HuH-7.5 (cell line): ENCODE measurements at regions not wholly inside any gene's neighbourhood (a gene's known extent, or its start where the extent isn't known, plus 50 kb on each side); places are given as distances from the start of the nearest gene placed in this dataset.
"Not testable (repeated sequence)": the region's sequence is repeated elsewhere in the genome, so short reads cannot be mapped to it uniquely, and the experiment has no call there.

Experiments used
- DNase-seq: peaks from one replicate; pipeline ENCODE4 v3.0.0; 2011; ENCODE audit warnings: low spot score

- no peak for DNase-seq
Measured at GRCh38 chrX:106363214-106363613, 195.1 kb downstream of the PWWP3B start.

GRCh38 chrX:106378616-106379015 lies 210.5 kb downstream of the PWWP3B start:
- no peak for DNase-seq

DNA sequence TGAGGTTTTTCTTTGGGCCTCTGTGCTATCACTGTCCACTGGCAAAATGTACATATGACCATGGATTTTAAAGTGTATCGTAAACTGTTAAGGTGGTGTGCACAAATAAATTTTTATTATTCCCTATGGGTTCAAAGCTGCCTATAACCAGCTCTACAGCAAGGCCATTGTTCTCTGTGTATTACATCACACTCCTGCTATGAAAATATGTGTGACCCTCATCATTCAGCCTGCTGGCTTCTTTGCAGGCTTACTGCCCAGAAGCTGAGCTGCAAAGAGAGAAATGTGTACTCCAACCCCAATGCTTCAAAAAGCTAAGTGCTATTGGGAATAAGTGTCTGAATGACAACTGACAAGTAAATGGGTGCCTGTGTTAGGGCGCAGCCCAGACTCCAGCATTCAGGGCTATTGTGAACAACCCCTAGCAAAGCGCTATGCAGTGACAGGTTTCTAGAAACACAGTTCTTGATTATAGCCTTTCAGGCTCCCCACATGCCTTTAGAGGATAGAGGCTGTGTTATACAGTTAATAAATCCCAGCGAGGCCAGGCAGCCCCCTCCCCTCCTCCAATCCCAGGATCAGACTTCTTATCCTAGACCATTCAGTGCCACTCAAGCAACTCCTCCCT lies 220.4 kb upstream of the RADX start:
- DNase-seq: no peak

DNA sequence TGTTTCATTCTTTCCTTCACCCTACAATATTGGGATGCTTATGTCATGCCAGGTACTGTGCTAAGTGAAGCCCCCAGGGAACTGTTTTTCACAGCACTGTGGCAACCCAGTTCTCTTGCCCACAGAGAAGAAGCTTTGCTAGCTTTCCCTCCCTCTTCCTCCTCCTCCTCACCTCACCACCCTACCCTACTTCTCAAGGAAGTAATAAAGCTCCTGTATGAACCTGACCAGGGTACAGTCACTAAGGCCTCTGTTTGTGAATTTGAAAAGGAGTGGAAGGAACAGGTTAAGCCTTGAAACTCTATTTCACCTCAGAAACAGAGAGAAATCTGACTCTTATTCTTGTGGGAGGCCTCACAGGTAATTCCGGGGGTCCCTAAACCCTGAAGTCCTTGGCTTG lies 219.4 kb upstream of the RADX start:
- DNase-seq: no peak

GRCh38 chrX:106397788-106398538 lies 213.8 kb upstream of the RADX start:
- DNase-seq: no peak

DNA sequence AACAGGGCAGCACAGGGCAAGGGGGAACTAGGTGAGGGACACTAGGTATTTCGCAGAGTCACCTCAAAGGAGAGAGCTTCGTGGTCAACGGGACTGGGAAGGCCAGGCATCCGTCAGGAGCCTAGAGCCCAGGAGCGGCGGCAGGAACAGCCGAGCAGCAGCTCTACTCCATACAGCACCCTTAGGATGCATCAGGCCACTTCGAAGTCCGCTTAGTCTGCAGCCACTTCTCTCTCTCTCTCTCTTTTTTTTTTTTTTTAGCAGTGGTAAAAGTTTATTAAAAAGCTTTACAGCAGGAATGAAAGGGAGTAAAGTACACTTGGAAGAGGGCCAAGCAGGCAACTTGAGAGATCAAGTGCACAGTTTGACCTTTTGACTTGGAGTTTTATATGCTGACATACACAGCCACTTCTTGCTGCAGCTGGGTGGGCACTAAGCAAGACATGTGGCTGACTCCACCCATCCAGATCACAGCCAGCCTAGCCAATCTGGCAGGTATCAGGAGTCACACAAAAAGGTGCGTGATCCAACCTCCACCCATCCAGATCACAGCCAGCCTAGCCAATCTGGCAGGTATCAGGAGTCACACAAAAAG lies 209.7 kb upstream of the RADX start:
- DNase-seq: no peak

DNA sequence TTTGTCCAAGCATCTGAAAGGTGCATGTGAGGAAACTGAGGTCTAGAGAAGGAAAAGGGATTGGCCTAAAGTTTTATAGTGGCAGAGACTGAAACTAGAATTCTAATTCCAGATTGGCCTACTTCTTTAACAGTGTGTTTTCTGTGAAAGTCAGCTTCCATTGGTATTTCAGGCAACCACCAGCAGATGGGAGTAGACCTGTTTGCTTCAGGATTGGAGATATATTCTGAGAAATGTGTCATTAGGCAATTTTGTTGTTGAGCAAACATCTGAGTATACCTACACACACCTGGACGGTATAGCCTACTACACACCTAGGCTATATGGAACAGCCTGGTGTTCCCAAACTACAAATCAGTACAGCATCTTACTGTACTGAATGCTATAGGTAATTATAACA lies 207.3 kb upstream of the RADX start:
- DNase-seq: no peak

GRCh38 chrX:106415276-106415895 lies 196.4 kb upstream of the RADX start:
- DNase-seq: no peak

DNA sequence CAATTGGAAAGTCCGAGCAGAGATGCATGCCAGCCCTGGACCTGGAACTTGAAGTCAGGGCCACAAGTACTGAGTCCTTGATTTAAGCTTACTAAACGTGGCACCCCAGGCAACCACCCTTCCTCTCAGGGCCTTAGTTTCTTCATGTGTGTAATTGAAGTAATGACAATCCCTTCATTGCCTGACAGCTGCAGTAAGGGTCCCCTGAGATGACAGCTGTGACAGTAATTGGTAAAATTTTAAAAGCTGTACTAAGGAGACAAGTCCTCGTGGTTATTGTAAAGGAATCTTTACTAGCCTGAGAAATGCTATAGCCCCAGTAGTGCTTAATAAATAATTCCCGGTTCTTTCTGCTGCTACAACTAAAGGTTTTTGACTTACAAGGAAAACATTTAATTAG lies 175.1 kb upstream of the RADX start:
- no peak for DNase-seq

GRCh38 chrX:106437407-106437806 lies 174.4 kb upstream of the RADX start:
- no peak for DNase-seq

DNA sequence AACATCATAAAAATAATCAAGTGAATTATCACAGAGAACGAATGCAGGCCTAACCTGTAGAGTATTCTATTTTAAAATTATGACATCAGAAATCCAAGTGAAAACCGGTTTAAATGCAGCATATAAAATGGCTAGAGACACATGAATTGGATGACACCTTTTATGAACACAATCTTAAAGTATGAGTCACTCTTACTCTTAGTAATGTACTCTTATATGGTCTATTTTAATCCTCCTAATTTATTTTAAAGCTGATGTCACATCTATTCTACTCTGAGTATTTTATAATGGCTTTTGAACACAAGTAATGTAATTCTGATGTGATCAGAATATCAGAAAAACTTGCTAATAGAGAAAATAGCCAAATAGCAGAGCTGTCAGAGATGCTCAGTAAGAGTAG lies 161.4 kb upstream of the RADX start:
- no peak for DNase-seq

GRCh38 chrX:106451933-106452332 lies 159.8 kb upstream of the RADX start:
- no peak for DNase-seq

DNA sequence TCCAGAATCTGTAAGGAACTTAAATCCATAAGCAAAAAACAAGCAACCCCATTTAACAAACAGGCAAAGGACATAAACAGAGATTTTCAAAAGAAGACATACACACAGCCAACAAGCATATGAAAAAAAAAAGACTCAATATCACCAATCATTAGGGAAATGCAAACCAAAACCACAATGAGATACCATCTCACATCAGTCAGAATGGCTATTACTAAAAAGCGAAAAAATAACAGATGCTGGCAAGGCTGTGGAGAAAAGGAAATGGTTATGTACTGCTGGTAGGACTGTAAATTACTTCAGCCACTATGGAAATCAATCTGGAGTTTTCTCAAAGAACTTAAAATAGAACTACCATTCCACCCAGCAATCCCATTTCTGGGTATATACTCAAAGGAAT lies 156.8 kb upstream of the RADX start:
- no peak for DNase-seq

- DNase-seq: no peak
Measured at GRCh38 chrX:106457802-106458201, 154.0 kb upstream of the RADX start.

GRCh38 chrX:106467422-106467821 lies 144.4 kb upstream of the RADX start:
- DNase-seq: no peak

- no peak for DNase-seq
Measured at GRCh38 chrX:106467943-106468342, 143.8 kb upstream of the RADX start.

DNA sequence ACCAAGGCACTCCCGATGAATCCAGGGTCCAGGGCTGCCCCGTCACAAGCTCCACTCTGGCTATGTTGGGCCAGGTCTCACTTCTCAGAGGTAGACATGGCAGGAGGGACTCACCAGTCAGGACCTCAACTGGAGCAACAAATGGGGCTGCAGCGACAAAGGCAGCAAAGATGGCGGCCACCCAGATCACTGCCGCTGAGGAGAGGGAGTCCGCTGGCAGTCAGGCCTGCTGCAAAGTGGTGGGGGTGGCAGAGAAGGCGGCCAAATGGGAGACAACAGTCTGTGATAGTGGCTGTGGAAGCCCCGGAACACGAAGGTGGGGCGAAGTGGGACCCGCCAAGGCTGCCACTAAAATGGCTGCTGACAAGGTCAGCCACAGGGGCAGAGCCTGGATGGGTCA lies 143.3 kb upstream of the RADX start:
- DNase-seq: no peak

DNA sequence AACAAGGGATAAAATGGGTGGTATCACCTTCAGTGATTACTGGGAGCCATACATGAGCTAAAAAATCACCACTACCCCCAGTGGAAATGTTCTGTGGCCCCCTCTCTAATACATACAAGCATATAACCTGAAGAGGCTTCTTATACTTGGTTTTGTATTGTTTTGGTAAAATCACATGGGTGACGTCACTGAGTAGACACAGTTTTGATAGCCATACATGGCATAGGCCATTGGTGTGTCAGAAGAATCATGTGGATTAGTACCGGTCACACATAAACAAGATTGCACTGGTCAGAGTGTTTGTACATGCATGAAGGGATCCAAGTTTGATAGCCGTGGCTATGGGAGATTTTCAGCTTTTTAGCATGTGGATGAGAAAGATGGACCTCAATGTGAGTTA lies 131.9 kb upstream of the RADX start:
- DNase-seq: no peak

GRCh38 chrX:106481341-106481740 lies 130.4 kb upstream of the RADX start:
- peak; percentile 6 for DNase-seq

GRCh38 chrX:106484233-106484632 lies 127.5 kb upstream of the RADX start:
- no peak for DNase-seq

DNA sequence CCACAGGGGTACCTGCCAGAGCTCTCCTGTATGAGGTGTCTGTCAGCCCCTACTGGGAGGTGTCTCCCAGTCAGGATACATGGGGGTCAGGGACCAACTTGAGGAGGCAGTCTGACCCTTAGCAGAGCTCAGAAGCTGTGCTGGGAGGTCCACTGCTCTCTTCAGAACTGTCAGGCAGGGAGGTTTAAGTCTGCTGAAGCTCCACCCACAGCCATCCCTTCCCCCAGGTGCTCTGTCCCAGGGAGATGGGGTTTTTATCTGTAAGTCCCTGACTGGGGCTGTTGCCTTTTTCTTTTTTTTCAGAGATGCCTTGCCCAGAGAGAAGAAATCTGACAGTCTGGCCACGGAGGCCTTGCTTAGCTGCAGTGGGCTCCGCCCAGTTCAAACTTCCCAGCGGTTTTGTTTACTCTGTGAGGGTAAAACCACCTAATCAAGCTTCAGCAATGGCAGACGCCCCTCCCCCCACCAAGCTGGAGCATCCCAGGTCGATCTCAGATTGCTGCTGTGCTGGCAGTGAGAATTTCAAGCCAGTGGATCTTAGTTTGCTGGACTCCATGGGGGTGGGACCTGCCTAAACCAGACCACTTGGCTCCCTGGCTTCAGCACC lies 118.5 kb upstream of the RADX start:
- not testable (repeated sequence) for DNase-seq

DNA sequence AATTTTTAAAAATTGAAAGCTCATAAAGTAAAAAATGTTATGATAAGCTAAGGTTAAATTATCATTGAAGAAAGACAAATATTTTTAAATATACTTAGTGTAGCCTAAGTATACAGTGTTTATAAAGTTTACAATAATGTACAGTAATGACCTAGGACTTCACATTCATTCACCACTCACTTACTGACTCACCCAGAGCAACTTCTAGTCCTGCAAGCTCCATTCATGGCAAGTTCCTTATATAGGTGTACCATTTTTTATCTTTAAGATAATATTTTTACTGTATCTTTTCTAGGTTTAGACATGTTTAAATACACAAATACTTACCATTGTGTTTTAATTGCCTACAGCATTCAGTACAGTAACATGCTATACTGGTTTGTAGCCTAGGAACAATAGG lies 112.3 kb upstream of the RADX start:
- DNase-seq: no peak
